ENCODE measurements at regions not wholly inside any gene's neighbourhood (a gene's known extent, or its start where the extent isn't known, plus 50 kb on each side); places are given as distances from the start of the nearest gene placed in this dataset.

DNA sequence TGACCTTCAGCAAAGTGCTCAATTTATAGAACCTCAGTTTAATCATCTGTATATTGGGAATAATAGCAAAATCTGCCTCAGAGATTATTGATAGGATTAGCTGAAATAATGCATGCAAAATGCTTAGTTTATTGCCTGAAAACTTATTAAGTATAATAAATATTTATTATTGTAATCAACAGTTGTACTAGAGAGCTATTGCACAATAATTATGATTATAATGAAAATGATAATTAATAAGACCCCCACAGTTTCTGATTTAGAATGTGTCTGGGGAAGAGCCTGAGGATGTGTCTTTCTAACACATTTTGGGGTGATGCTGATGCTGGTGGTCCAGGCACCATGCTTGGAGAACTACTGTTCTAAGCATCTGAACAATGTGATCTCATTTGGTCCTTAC, 419.6 kb downstream of the NPIPA7 start:
- Mint-ChIP-seq H3K4me1 (no peaks in the 10 kb centered on the region), H3K4me3 (no peak overlapping the region), H3K27ac (no peak overlapping the region), H3K36me3 (no peaks in the 10 kb centered on the region), H3K9me3 (no peaks in the 10 kb centered on the region), H3K27me3 (no peaks in the 10 kb centered on the region)
- POLR2A ChIA-PET = no interaction called here
- DNase-seq (no peak), ATAC-seq (ENCODE audit: low read depth) (no peak)

DNA sequence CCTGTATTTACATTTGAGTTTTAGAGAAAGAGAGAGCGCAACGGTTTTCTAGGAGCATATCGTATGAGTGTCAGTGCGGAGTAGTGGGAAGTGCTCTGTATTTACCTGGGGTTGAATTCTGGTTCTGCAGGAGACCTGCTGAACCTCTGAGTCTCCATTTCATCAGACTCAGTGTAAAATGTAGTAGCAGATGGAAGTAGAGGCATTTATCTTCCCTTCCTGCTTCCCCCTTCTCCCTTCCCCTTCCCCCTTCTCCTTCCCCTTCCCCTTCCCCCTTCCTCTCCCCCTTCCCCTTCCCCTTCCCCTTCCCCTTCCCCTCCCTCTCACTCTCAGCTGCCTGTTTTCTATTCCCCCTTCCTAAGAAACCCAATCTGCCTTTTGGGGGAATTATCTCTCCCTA, 426.9 kb downstream of the NPIPA7 start:
- H3K27me3 Mint-ChIP-seq = peaks cover 5% of the 10 kb centered on the region
- H3K36me3 Mint-ChIP-seq = no peaks in the 10 kb centered on the region
- no peaks in the 10 kb centered on the region for H3K9me3 Mint-ChIP-seq
- no peaks in the 10 kb centered on the region for H3K4me1 Mint-ChIP-seq
- ATAC-seq (ENCODE audit: low read depth) (no peak), DNase-seq (no peak)
- H3K4me3 Mint-ChIP-seq = no peak overlapping the region
- no peak overlapping the region for H3K27ac Mint-ChIP-seq
- POLR2A ChIA-PET = no interaction called here

DNA sequence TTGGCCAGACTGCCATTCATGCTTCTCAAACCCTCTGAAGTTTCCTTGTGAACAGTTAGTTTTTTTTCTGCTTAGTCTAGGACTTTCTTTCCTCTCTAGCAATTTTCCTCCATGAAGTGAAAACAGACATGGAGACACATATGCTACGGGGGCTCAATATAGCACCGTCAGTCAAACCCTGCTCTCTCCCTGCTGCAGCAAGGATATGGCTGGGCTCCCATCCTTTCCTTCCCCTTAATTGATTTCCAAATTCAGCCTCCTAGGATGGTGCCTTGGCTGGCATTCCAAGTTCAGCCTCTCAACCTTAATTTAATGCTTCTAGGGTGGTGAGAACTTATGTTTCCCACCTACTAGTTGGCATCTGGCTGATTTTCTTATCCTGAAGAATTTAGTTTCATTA, 436.7 kb downstream of the NPIPA7 start:
- ATAC-seq (ENCODE audit: low read depth) (no peak), DNase-seq (no peak)
- H3K27ac Mint-ChIP-seq = no peak overlapping the region
- no peaks in the 10 kb centered on the region for H3K36me3 Mint-ChIP-seq
- peaks cover 10% of the 10 kb centered on the region for H3K27me3 Mint-ChIP-seq
- H3K4me1 Mint-ChIP-seq = no peaks in the 10 kb centered on the region
- H3K9me3 Mint-ChIP-seq = no peaks in the 10 kb centered on the region
- POLR2A ChIA-PET = no interaction called here
- no peak overlapping the region for H3K4me3 Mint-ChIP-seq

DNA sequence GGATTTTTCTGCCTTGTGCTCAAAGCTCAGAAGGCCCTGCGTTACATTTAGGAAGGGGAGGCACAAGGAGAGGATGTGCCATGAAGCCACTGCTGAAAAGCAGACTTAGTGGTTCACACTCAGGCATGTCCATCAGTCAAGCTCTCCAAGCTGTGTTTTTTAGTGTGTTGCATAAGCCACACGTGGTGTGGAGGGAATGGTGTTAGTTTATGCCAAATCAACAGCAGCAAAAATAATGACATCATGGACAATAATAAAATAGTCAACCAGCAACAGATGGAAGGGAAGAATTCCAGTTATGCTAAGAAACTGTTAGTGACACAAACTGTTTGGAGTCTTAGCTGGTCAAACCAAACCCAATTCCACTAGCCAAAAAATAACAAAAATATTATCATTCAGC, 438.3 kb downstream of the NPIPA7 start:
- Mint-ChIP-seq H3K27me3 (peaks cover 7% of the 10 kb centered on the region), H3K9me3 (peaks cover 6% of the 10 kb centered on the region), H3K4me1 (no peaks in the 10 kb centered on the region), H3K27ac (no peak overlapping the region), H3K4me3 (no peak overlapping the region), H3K36me3 (no peaks in the 10 kb centered on the region)
- ATAC-seq (ENCODE audit: low read depth) (no peak), DNase-seq (no peak)
- POLR2A ChIA-PET = no interaction called here

DNA sequence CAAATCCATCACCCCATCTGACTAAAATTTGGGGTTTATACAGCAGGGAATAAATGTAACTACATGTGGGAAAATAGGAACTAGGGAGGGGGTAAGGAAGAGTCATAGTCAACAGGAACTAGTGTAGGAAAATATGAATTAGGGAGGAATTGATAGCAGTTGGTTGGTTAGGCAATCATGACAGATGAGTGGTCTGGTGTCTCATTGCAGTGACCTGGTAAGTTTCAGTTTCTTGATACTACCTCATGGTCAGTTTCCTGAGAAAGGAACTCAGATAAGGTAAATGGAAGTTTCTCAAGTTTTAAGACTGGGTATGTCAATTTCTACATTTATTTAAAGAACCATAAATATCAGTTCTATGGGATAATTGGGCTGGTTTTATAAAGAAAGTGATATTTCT, 442.3 kb downstream of the NPIPA7 start:
- POLR2A ChIA-PET = no interaction called here
- peaks cover 4% of the 10 kb centered on the region for H3K27me3 Mint-ChIP-seq
- no peak overlapping the region for H3K4me3 Mint-ChIP-seq
- no peak overlapping the region for H3K27ac Mint-ChIP-seq
- no peaks in the 10 kb centered on the region for H3K4me1 Mint-ChIP-seq
- no peaks in the 10 kb centered on the region for H3K36me3 Mint-ChIP-seq
- DNase-seq (no peak), ATAC-seq (ENCODE audit: low read depth) (no peak)
- H3K9me3 Mint-ChIP-seq = peaks cover 12% of the 10 kb centered on the region

DNA sequence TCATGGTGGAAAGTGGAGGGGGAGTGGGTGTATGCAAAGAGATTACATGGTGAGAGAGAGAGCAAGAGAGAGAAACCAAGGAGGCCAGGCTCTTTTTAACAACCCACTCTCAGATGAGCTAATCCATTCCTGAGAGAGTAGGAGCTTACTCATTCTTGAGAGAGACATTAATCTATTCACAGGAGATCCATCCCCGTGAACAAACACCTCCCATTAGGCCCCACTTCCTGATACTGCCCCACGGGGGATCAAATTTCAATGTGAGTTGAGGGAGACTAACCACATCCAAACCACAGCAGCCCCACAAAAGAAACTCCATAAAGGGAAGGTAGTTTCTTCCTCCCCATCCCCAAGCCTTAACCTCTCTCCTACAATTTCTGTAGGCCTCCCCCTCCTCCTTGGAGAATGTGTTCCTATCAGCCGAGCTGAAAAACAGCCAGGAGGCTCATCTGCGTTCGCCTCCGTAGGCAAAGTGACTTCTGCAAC, 450.0 kb downstream of the NPIPA7 start:
- Mint-ChIP-seq H3K27ac (no peak overlapping the region), H3K27me3 (peaks cover 10% of the 10 kb centered on the region), H3K4me3 (no peak overlapping the region), H3K4me1 (no peaks in the 10 kb centered on the region), H3K9me3 (peaks cover 4% of the 10 kb centered on the region), H3K36me3 (no peaks in the 10 kb centered on the region)
- no peak for DNase-seq
- POLR2A ChIA-PET = no interaction called here
- no peak for ATAC-seq (ENCODE audit: low read depth)

DNA sequence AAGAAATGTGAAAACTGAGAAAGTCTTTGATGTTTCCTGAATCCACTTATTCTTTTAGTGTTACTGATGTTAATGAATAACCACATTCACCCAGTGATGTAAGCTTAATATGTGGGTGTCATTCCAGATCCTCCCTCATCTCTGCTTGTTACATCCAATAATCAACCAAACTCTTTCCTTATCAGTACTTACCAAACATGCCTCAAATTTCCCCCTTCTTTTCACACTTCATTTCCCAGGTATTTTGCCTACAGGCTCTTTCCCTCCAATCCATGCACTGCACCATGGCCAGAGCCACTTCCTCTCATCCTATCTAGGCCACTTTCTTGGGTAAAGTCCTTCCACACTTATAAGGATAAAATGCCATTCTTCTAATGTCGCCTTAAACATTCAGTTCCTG, 451.5 kb downstream of the NPIPA7 start:
- POLR2A ChIA-PET = no interaction called here
- Mint-ChIP-seq H3K27me3 (peaks cover 10% of the 10 kb centered on the region), H3K4me1 (no peaks in the 10 kb centered on the region), H3K27ac (no peak overlapping the region), H3K36me3 (no peaks in the 10 kb centered on the region), H3K4me3 (no peak overlapping the region), H3K9me3 (peaks cover 4% of the 10 kb centered on the region)
- DNase-seq (no peak), ATAC-seq (ENCODE audit: low read depth) (no peak)

DNA sequence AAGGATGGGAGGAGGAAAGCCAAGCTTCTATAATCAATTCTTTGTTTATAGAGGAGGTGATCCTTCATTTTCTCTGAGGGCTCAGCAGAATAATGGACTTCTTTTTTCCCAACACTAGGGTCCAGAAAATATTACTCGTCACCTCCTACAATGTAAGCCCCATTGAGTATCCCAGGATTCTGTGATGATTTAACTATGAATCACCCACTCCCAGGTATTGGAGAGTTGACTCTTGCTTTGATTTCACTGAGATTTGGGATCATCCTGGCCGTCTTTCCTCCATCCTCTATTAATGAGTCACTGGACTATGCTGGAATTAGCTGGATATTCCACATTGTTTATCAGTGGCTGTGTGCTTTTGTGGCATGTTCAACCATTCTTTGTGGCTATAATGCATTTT, 452.0 kb downstream of the NPIPA7 start:
- POLR2A ChIA-PET = no interaction called here

DNA sequence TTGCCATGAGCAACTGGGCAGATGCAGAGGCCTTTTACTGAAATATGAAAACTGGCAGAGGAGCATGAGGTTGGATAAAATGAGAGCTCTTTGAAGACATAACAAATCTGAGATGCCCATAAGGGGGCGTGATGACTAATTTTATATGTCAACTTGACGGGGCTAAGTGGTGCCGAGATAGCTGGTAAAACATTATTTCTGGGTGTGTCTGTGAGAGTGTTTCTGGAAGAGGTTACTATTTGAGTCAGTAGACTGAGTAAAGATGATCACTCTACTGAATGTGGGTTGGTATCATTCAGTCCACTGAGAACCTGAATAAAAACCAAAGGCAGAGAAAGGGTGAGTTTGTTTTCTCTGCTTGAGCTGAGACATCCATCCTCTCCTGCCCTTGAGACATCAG, 454.2 kb downstream of the NPIPA7 start:
- Mint-ChIP-seq H3K4me1 (no peaks in the 10 kb centered on the region), H3K9me3 (peaks cover 4% of the 10 kb centered on the region), H3K27me3 (peaks cover 7% of the 10 kb centered on the region), H3K36me3 (no peaks in the 10 kb centered on the region), H3K27ac (no peak overlapping the region), H3K4me3 (no peak overlapping the region)
- POLR2A ChIA-PET = no interaction called here
- DNase-seq (no peak), ATAC-seq (ENCODE audit: low read depth) (no peak)

More for the DNA sequence above, 452.0 kb downstream of the NPIPA7 start:
- Mint-ChIP-seq H3K27me3 (peaks cover 10% of the 10 kb centered on the region), H3K36me3 (no peaks in the 10 kb centered on the region), H3K4me3 (no peak overlapping the region), H3K4me1 (no peaks in the 10 kb centered on the region), H3K27ac (no peak overlapping the region), H3K9me3 (peaks cover 4% of the 10 kb centered on the region)
- ATAC-seq (ENCODE audit: low read depth) = no peak
- DNase-seq = no peak

DNA sequence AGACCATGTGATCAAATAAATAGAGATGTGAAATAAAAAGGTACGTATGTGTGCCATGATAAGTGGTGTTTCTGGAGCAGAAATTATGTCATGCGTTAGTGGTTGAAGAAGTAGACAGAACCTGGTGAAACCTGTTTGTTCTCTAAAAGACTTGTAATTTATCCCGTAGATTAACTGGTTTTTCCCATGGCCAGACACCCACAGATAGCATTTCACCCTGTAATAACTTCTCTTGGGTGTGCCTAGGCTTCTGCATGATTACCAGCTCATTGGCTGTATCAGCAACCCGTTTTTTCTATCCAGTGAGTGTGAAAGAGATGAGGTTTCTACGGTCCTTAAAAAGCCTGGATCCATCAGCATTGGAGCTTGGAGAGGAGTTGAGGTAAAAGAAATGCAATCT, 471.3 kb downstream of the NPIPA7 start:
- Mint-ChIP-seq H3K36me3 (no peaks in the 10 kb centered on the region), H3K27me3 (peaks cover 5% of the 10 kb centered on the region), H3K27ac (no peak overlapping the region), H3K9me3 (no peaks in the 10 kb centered on the region), H3K4me1 (no peaks in the 10 kb centered on the region), H3K4me3 (no peak overlapping the region)
- ATAC-seq (ENCODE audit: low read depth) = no peak
- no peak for DNase-seq
- POLR2A ChIA-PET = no interaction called here

DNA sequence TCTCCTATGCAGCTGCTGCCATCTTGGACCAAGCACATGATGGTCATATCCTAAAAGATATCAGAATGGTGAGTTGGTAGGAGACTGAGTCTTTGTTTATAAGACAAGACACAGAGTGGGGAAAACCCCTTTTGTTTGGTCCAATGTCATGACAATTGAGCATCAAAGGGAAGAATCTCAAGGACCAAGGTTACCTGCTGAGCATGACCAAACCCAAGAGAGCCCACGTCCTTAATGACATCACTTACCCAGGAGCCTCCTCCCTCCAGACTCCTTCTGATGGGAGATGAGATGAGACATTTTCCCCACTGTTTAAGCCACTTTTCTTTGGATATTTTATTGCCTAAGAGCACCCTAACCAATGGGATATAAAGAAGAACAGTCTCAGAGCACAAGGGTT, 478.1 kb downstream of the NPIPA7 start:
- no peak for ATAC-seq (ENCODE audit: low read depth)
- H3K27ac Mint-ChIP-seq = no peak overlapping the region
- POLR2A ChIA-PET = no interaction called here
- H3K9me3 Mint-ChIP-seq = no peaks in the 10 kb centered on the region
- peaks cover 11% of the 10 kb centered on the region for H3K27me3 Mint-ChIP-seq
- H3K4me1 Mint-ChIP-seq = no peaks in the 10 kb centered on the region
- no peaks in the 10 kb centered on the region for H3K36me3 Mint-ChIP-seq
- no peak overlapping the region for H3K4me3 Mint-ChIP-seq
- DNase-seq = no peak

DNA sequence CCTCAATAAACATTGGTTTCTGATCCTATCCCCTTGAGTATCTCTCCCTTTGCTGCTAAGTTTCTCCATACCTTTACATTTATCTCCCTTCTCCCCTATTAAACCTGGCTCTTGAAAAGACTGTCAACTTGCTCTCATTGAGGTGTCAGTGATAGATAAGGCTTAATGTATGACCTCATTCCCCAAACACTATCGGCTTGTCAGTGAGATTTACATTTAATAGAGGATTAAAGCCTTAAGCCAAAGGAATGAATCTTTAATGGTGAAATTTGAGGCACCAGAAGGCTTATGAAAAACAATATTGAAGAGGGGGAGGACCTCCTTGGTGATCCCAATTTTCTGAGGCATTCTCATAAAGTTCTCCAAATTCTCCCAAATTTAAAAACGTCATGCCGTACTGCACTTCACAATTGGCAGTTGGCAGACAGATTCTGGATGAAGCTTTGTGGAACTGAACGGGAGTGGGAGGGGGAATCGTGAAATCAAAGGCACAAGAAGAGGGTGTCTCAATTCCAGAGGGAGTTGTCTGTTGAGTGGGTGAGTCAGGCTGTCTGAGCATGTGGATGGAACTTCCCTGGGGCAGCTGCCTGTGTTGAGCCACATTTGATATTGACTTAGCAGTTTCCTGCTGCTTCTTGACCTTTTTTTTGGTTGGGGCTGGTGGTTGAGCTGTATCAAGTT, 478.8 kb downstream of the NPIPA7 start:
- H3K27ac Mint-ChIP-seq = no peak overlapping the region
- H3K27me3 Mint-ChIP-seq = peaks cover 8% of the 10 kb centered on the region
- DNase-seq (no peak), ATAC-seq (ENCODE audit: low read depth) (no peak)
- POLR2A ChIA-PET = interaction anchor here (0.5 kb wide), 1 partner anchor 62 kb away, joined by 5 read pairs; no protein-coding TSS in a partner anchor
- no peaks in the 10 kb centered on the region for H3K36me3 Mint-ChIP-seq
- H3K4me1 Mint-ChIP-seq = no peaks in the 10 kb centered on the region
- H3K4me3 Mint-ChIP-seq = no peak overlapping the region
- no peaks in the 10 kb centered on the region for H3K9me3 Mint-ChIP-seq

DNA sequence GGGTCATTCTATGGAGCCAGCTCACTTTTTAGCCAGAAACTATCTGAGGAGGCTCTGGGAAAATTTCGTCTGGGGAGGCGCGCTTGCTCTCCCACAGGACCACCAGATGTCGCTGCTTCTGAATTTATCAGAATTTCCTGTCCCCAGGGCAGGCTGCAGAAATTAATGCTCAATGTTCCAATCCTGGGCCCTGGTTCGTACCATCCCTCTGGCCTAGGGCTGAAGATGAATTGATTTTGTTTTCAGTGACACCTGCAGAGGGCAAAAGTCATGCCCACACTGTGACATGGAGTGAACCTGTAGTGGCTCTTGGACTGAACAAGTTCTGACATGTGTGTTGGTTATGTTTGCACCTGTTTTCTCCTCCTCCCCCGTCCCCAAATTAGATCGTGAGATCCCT, 482.6 kb downstream of the NPIPA7 start:
- Mint-ChIP-seq H3K4me1 (no peaks in the 10 kb centered on the region), H3K27ac (no peak overlapping the region), H3K9me3 (no peaks in the 10 kb centered on the region), H3K4me3 (no peak overlapping the region), H3K27me3 (peaks cover 10% of the 10 kb centered on the region), H3K36me3 (no peaks in the 10 kb centered on the region)
- DNase-seq (peak; percentile 51), ATAC-seq (ENCODE audit: low read depth) (peak; percentile 52)
- POLR2A ChIA-PET = no interaction called here

DNA sequence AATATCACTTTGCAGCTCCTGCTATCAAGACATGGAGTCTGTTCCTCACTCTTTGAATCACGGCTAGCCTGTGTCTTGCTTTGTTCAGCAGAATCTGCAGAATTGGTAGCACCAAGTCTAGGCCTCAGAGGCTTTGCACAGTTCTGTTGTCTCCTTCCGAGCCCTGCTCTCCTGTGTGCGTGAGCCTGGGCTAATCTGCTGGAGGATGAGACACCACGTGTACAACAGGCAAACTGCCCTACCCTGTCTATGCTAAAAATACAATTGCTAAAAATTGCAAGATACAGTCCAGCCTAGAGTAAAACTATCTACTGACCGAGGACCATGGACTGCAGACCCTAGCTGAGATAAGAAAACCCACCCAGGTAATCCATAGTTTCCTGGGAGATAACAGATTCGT, 484.7 kb downstream of the NPIPA7 start:
- peaks cover 10% of the 10 kb centered on the region for H3K27me3 Mint-ChIP-seq
- ATAC-seq (ENCODE audit: low read depth) (no peak), DNase-seq (no peak)
- POLR2A ChIA-PET = interaction anchor here (0.6 kb wide), 1 partner anchor 53 kb away, joined by 5 read pairs; no protein-coding TSS in a partner anchor
- H3K4me1 Mint-ChIP-seq = no peaks in the 10 kb centered on the region
- H3K27ac Mint-ChIP-seq = no peak overlapping the region
- H3K36me3 Mint-ChIP-seq = no peaks in the 10 kb centered on the region
- H3K9me3 Mint-ChIP-seq = no peaks in the 10 kb centered on the region
- H3K4me3 Mint-ChIP-seq = no peak overlapping the region

DNA sequence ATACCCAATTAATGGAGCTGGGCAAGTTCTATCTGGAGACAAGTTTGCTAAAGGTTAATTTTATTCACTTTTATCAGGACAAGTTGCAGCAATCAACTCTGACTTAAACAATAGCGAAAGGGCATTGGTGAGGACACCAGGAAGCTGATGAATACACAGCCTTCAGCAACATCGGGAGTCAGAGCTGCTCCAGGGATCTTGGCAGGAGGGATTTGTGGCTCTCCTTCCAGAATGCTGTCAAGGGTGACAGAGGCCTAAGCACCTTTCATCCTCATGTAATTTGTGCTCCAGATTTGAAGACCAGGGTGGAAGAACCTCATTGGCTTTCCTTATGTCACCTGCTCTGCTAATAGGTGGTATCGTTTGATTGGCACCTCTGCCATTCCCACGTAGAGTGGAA, 485.6 kb downstream of the NPIPA7 start:
- no peak for DNase-seq
- Mint-ChIP-seq H3K27ac (no peak overlapping the region), H3K36me3 (no peaks in the 10 kb centered on the region), H3K4me1 (no peaks in the 10 kb centered on the region), H3K4me3 (no peak overlapping the region), H3K9me3 (no peaks in the 10 kb centered on the region), H3K27me3 (peaks cover 10% of the 10 kb centered on the region)
- POLR2A ChIA-PET = no interaction called here
- no peak for ATAC-seq (ENCODE audit: low read depth)
